Umbilical cord (tissue), 1 donor: ENCODE measurements at regions not wholly inside any gene's neighbourhood (a gene's known extent, or its start where the extent isn't known, plus 50 kb on each side); places are given as distances from the start of the nearest gene placed in this dataset.

ENCODE experiments used
- DNase-seq: peaks from one replicate; pipeline ENCODE4 v3.0.0-alpha.2; 2015; ENCODE audit warnings: low spot score

- no peak for DNase-seq
Measured at GRCh38 chr12:63319936-63320633, 169.1 kb upstream of the AVPR1A start.

DNA sequence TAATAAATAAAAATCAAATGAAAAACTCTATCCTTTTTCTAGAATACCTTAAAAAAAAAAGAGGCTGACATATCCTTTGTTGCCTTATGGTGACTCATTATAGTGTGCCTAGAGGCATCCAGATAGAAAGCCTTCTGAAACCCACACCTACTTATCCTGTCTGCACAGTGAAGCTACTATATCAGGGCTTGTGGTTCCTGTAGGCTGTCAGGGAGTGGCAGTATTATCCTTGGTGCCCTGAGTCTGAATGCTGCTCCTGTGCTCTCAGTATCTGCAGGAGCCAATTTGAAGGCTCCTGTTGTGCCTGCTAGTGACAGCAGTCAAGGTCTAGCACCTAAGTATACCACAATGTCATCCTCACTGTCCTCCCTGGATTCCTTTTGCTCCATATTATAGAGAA lies 168.4 kb upstream of the AVPR1A start:
- no peak for DNase-seq

- DNase-seq: no peak
Measured at GRCh38 chr12:63318933-63319332, 167.9 kb upstream of the AVPR1A start.

GRCh38 chr12:63318313-63318712 lies 167.3 kb upstream of the AVPR1A start:
- no peak for DNase-seq

DNA sequence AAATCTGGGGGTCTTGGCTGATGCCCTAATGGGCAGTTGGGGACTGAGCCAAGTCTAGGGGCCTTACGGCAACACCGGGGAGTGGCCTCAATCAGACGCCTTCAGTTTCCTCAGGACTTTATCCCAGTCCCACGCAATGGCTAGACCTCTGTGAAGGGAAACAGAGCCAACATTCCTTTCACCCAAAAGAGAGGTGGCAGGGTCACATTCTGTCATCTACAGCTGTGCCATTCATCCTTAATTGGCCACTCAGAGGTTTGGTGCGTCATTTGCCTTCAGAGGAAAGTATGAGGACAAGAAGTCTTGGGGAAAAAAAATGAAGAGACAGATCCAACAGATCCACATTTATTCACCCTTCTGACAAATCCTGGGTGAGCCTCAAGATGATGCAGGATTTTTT lies 166.9 kb upstream of the AVPR1A start:
- DNase-seq: no peak

GRCh38 chr12:63317286-63317846 lies 166.4 kb upstream of the AVPR1A start:
- DNase-seq: no peak

- no peak for DNase-seq
Measured at GRCh38 chr12:63313139-63313538, 162.1 kb upstream of the AVPR1A start.

- no peak for DNase-seq
Measured at GRCh38 chr12:63308671-63309070, 157.7 kb upstream of the AVPR1A start.

DNA sequence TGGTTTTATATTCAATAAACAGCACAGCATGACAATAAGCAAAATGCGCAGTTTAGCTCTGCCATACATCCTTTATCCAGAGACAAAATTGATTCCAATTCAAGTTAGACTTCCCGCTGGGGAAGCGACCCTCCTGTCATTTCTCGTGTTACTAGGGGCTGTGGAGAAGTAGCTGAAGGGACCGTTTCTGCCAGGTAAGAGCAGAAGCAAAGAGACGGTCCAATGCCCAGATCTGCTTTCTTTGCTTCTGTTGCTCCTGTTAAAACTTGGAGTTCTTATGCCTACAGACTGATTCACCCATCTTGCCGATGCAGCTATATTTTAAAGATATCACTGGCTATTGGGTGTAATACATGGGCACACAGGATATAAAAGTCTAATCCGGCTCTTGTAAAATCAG lies 156.8 kb upstream of the AVPR1A start:
- no peak for DNase-seq

GRCh38 chr12:63305901-63306875 lies 155.2 kb upstream of the AVPR1A start:
- DNase-seq: no peak

DNA sequence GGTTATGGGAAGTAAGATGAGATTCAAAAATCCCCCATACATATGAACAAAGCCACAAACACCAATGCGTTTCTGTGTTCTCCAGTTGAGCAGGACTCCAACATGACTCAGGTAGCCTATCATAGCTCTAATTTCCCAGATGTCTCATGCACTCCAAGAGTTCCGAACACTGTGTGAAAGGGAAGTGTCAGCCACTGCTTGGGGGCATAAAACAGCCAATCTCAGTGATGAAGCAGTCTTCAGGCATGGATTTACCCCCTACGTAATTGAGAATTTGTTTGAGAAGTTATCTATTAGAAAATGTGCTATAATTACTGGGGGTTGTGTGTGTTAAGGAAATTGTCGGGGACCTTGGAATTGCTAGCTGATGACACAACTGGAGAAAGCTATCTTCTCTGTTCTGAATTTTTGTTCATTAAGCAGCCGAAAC lies 153.9 kb upstream of the AVPR1A start:
- DNase-seq: no peak

DNA sequence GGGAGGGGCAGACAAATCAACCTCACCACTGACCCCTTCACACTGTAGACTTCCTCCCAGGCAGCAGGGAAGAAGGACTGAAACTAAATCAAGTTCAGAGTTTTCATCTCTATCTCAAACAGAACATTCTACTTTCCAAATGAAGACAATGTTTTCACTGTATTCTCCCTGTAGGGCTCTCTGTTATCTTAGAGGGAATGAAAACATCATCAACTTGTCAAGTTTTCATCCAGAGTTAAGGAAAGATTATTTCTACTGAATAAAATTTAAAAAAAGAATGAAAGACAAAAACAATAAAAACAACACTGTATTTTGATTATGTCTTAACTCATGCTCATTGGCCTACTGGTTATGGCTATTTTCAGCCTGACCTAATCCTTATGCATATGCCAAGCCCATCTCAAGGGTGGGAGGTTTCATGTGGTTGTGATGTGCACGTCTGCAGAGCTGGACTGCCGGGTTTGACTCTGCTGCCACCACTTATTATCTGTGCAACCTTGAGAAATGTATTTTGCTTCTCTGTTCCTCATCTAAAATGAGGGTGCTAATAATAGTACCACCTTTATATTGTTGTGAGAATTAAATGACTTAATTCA lies 152.0 kb upstream of the AVPR1A start:
- no peak for DNase-seq

- DNase-seq: no peak
Measured at GRCh38 chr12:63302269-63302940, 151.4 kb upstream of the AVPR1A start.

DNA sequence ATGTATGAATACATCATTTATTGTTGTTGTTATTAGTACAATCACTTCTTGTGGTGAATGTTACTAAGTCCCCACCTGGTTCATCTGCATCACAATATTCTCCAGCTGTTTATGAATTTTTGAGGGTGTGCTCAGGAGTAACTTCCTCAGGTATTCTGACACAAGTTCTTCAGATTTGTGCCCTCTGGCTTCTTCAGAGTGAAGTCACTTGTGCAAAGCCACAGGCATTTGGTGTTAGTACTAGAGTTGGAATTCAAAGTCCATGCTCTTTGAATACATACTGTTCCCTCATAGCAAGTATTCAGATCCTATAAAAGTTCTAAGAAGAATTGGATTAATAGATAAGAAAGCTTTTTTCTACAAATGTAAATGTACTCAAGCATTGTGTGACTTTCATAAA lies 150.3 kb upstream of the AVPR1A start:
- DNase-seq: no peak

GRCh38 chr12:63298386-63298930 lies 147.5 kb upstream of the AVPR1A start:
- DNase-seq: no peak

- peak; percentile 13 for DNase-seq
Measured at GRCh38 chr12:63294327-63294632, 143.3 kb upstream of the AVPR1A start.

GRCh38 chr12:63292471-63293221 lies 141.6 kb upstream of the AVPR1A start:
- DNase-seq: no peak

GRCh38 chr12:63276537-63277365 lies 125.8 kb upstream of the AVPR1A start:
- DNase-seq: peak; percentile 3

- no peak for DNase-seq
Measured at GRCh38 chr12:63266988-63267387, 116.0 kb upstream of the AVPR1A start.

- no peak for DNase-seq
Measured at GRCh38 chr12:63264629-63265028, 113.6 kb upstream of the AVPR1A start.
